ENCODE measurements at regions not wholly inside any gene's neighbourhood (a gene's known extent, or its start where the extent isn't known, plus 50 kb on each side); places are given as distances from the start of the nearest gene placed in this dataset.
A peak's percentile ranks its signal among the peaks of the same experiment; 100 is the strongest.

- peak; percentile 81 for FAIRE-seq
Observed at GRCh38 chr6:157768304-157768703, 54.7 kb upstream of the SNX9 start.

GRCh38 chr6:157768863-157769551, 54.0 kb upstream of the SNX9 start:
- DNase-seq (ENCODE audit: extremely low spot score, insufficient read length, low read depth) = no peak
- FAIRE-seq = no peak

More at GRCh38 chr6:157768304-157768703, 54.7 kb upstream of the SNX9 start:
- no peak for DNase-seq (ENCODE audit: extremely low spot score, insufficient read length, low read depth)

GRCh38 chr6:157769776-157770426, 53.1 kb upstream of the SNX9 start:
- FAIRE-seq (no peak), DNase-seq (ENCODE audit: extremely low spot score, insufficient read length, low read depth) (no peak)

GRCh38 chr6:157770946-157771345, 52.1 kb upstream of the SNX9 start:
- FAIRE-seq (no peak), DNase-seq (ENCODE audit: extremely low spot score, insufficient read length, low read depth) (no peak)

GRCh38 chr6:157772820-157773219, 50.2 kb upstream of the SNX9 start:
- FAIRE-seq (no peak), DNase-seq (ENCODE audit: extremely low spot score, insufficient read length, low read depth) (no peak)

Data from GM18507 (cell line).